Kidney (tissue), 13 donors: ENCODE measurements at regions not wholly inside any gene's neighbourhood (a gene's known extent, or its start where the extent isn't known, plus 50 kb on each side); places are given as distances from the start of the nearest gene placed in this dataset.
A peak's percentile ranks its signal among the peaks of the same experiment; 100 is the strongest.

Experiments used
- DNase-seq, 5 donors: peaks; one replicate each; pipeline ENCODE4 v3.0.0-alpha.2; 2013 to 2020
- FAIRE-seq: peaks from 2 replicates; lab custom pipeline; 2012; peaks lifted over from hg19 to GRCh38; lab: Jason Lieb, UNC
- H3K27ac ChIP-seq, 2 donors: one replicate each; pipeline ENCODE4 v1.7.0; 2013; ENCODE audit warnings: low read depth in 2 of 2, low read length in 2 of 2, inconsistent platforms in 1 of 2
- H3K27me3 ChIP-seq: one replicate; pipeline ENCODE4 v1.7.1; 2013; ENCODE audit warnings: low read length, inconsistent platforms; ENCODE audit not compliant: control insufficient read depth, insufficient read depth
- H3K36me3 ChIP-seq, 3 donors: one replicate each; pipeline versions ENCODE4 v1.7.0 to v1.7.1; 2013; ENCODE audit warnings: low read length in 3 of 3, control low read depth in 1 of 3, inconsistent platforms in 1 of 3; ENCODE audit not compliant: insufficient read depth in 3 of 3, control insufficient read depth in 2 of 3
- H3K4me1 ChIP-seq, 3 donors: one replicate each; pipeline versions ENCODE4 v1.7.0 to v1.7.1; 2013; ENCODE audit warnings: low read length in 3 of 3, inconsistent platforms in 1 of 3, low read depth in 1 of 3; ENCODE audit not compliant: control insufficient read depth in 2 of 3, insufficient read depth in 2 of 3
- H3K4me3 ChIP-seq, 3 donors: one replicate each; pipeline versions ENCODE4 v1.7.0 to v1.8.1; 2013; ENCODE audit warnings: low read length in 3 of 3, control low read depth in 1 of 3, inconsistent platforms in 1 of 3
- H3K9ac ChIP-seq, 3 donors: one replicate each; pipeline versions ENCODE4 v1.7.0 to v1.7.1; 2013; ENCODE audit warnings: low read length in 3 of 3, control low read depth in 1 of 3, inconsistent platforms in 1 of 3
- H3K9me3 ChIP-seq, 3 donors: one replicate each; pipeline versions ENCODE4 v1.7.0 to v1.7.1; 2013; ENCODE audit warnings: low read length in 3 of 3, control low read depth in 1 of 3, inconsistent platforms in 1 of 3; ENCODE audit not compliant: control insufficient read depth in 2 of 3, insufficient read depth in 1 of 3
- intact Hi-C: fragments of 100-400 bp; cut with DNase I; formaldehyde crosslinking; loops from one replicate; pipeline ENCODE4 v1.11.1; 2022
- TF ChIP-seq, protein P1 (sequence below): IDR thresholded peaks from 3 replicates; pipeline ENCODE4 v1.5.1; 2012; ENCODE audit warnings: mild to moderate bottlenecking, moderate library complexity, borderline replicate concordance; ENCODE audit not compliant: insufficient read depth; ENCODE audit errors: extremely low read depth
- donor health status: control.
- donor health status: control.
- donor health status: control.
- donor health status: control.
- donor health status: control.
- donor health status: DM: yes; HTN: yes; CAD: no.
- donor health status: Normal renal cell carcinoma (clear cell type).

DNA sequence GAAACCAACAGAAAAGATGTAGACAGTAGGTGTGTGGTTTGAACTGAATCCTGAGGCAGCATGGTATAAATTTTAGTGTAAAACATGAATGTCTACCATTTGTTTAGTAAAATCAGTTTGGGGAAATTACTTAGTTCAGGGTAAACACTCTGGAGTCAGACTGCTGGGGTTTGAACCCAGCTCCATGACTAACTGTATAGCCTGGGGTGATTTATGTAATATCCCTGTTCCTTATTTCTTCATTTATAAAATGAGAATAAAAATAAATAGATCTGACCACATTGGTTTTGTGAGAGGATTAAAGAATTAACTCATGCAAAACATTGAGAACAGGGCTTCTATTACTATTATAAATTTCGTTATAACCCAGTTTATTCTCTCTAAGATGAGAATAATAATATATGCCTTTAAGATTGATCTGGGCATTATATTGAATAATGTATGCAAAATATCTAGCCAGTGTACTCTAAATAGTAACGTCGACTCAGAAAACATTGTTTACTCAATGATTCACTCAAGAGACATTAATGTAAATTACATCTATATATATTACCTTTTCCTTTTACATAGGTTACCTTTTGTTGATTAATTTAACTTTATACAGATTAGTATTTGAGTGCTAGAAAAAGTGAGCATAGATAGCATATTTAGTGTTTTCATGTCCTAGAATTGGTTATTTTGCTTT is 120.6 kb upstream of the KCNJ16 start:
- Histone ChIP-seq H3K9ac (no peak overlapping the region), H3K4me3 (no peak overlapping the region), H3K27ac (no peak overlapping the region), H3K9me3 (no peaks in the 10 kb centered on the region), H3K4me1 (no peaks in the 10 kb centered on the region), H3K27me3 (no peaks in the 10 kb centered on the region), H3K36me3 (no peaks in the 10 kb centered on the region)
- FAIRE-seq (no peak), DNase-seq (no peak)
- TF ChIP-seq, protein P1, sequence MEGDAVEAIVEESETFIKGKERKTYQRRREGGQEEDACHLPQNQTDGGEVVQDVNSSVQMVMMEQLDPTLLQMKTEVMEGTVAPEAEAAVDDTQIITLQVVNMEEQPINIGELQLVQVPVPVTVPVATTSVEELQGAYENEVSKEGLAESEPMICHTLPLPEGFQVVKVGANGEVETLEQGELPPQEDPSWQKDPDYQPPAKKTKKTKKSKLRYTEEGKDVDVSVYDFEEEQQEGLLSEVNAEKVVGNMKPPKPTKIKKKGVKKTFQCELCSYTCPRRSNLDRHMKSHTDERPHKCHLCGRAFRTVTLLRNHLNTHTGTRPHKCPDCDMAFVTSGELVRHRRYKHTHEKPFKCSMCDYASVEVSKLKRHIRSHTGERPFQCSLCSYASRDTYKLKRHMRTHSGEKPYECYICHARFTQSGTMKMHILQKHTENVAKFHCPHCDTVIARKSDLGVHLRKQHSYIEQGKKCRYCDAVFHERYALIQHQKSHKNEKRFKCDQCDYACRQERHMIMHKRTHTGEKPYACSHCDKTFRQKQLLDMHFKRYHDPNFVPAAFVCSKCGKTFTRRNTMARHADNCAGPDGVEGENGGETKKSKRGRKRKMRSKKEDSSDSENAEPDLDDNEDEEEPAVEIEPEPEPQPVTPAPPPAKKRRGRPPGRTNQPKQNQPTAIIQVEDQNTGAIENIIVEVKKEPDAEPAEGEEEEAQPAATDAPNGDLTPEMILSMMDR = no peak
- intact Hi-C loops = no loop called here

DNA sequence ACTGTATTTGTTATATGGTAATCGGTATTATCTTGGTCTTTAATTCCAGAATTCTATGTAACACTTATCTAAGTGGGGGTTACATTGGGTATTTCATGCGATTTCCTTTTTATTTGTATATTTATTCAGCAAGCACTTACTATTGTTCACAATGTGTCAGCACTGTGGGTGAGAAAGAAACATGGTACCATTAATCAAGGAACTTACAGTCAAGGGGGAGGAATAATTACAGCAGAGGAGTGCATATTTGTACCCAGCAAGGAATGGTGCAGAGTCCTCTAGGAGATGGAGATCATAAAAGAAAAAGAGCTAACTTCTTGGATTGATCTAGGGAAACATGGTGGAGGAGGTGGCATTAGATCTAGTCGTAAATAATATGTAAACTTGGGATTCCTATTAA is 117.0 kb upstream of the KCNJ16 start:
- Histone ChIP-seq H3K27ac (no peak overlapping the region), H3K4me1 (no peaks in the 10 kb centered on the region), H3K4me3 (no peak overlapping the region), H3K9ac (no peak overlapping the region), H3K36me3 (no peaks in the 10 kb centered on the region), H3K9me3 (no peaks in the 10 kb centered on the region), H3K27me3 (no peaks in the 10 kb centered on the region)
- no peak for FAIRE-seq
- no peak for DNase-seq
- TF ChIP-seq, protein P1 = no peak
- intact Hi-C loops = no loop called here

DNA sequence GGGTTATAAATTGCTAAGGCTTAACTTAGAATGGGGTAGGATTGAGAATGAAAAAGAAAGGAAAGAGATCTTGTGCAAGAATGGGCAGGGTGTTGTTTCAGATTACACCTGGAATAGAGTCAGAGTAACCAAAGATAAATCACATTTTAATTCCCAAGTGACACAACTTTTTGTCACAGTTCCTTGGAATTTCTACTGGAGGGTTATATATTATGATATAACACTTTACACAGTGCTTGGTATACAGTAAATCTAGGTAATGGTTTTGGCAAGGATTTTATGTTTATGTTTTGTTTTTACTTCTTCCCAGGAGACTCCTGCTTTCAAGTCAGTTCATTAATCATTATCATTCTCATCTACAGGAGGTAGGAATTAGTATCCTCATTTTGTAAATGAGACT is 115.7 kb upstream of the KCNJ16 start:
- H3K36me3 ChIP-seq = no peaks in the 10 kb centered on the region
- no peak overlapping the region for H3K9ac ChIP-seq
- TF ChIP-seq, protein P1 = no peak
- no peaks in the 10 kb centered on the region for H3K9me3 ChIP-seq
- H3K4me3 ChIP-seq = no peak overlapping the region
- DNase-seq (peak in 1 of 5 donors; percentile 14), FAIRE-seq (no peak)
- H3K27me3 ChIP-seq = no peaks in the 10 kb centered on the region
- H3K27ac ChIP-seq = no peak overlapping the region
- H3K4me1 ChIP-seq = no peaks in the 10 kb centered on the region
- intact Hi-C loops = no loop called here

DNA sequence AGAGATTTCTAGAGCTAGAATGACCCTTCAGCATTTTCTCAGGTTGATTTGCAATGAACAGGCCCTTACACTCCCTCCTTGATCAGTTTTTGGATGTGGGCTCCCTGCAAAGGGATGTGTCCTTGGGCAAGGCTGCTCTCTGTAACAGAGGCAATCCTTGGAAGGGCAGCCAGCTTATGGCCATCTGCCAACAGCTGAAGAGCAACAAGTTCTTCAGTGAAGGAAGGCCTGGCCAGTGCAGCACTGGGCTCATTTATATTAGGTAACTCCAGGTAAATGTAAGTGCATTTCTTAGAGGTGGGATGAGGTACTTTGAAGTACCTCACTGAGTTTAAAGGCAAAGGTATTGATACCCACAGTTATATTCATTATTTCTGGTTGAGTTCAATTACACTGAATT is 114.3 kb upstream of the KCNJ16 start:
- Histone ChIP-seq H3K4me1 (no peaks in the 10 kb centered on the region), H3K27ac (no peak overlapping the region), H3K36me3 (no peaks in the 10 kb centered on the region), H3K4me3 (no peak overlapping the region), H3K9me3 (peaks cover 0 to 9% (median 0%) of the 10 kb centered on the region in 3 donors), H3K27me3 (no peaks in the 10 kb centered on the region), H3K9ac (no peak overlapping the region)
- TF ChIP-seq, protein P1 = no peak
- DNase-seq (no peak), FAIRE-seq (no peak)
- intact Hi-C loops = no loop called here
